Esophagus muscularis mucosa (tissue), 3 donors: ENCODE measurements at regions not wholly inside any gene's neighbourhood (a gene's known extent, or its start where the extent isn't known, plus 50 kb on each side); places are given as distances from the start of the nearest gene placed in this dataset.

Experiments used
- POLR2A ChIP-seq: fragments of 450-650 bp; IDR thresholded peaks from one replicate; pipeline ENCODE4 v1.6.1; 2017; ENCODE audit warnings: antibody characterized with exemption, moderate library complexity, mild to moderate bottlenecking, low read depth
- POLR2AphosphoS5 ChIP-seq, 2 donors: sonication (generic); formaldehyde crosslinking; IDR thresholded peaks; one replicate each; pipeline ENCODE4 v1.6.1; 2017; ENCODE audit warnings: antibody characterized with exemption in 2 of 2
- TF ChIP-seq, protein P1 (sequence below), 3 experiments: fragments of 200-600 bp in 2 of 3; fragments of 450-650 bp in 1 of 3; sonication (generic) in 2 of 3; IDR thresholded peaks; one replicate each; pipeline ENCODE4 v1.5.1; 2017 to 2019; ENCODE audit warnings: antibody characterized with exemption in 3 of 3, mild to moderate bottlenecking in 2 of 3, moderate library complexity in 1 of 3

DNA sequence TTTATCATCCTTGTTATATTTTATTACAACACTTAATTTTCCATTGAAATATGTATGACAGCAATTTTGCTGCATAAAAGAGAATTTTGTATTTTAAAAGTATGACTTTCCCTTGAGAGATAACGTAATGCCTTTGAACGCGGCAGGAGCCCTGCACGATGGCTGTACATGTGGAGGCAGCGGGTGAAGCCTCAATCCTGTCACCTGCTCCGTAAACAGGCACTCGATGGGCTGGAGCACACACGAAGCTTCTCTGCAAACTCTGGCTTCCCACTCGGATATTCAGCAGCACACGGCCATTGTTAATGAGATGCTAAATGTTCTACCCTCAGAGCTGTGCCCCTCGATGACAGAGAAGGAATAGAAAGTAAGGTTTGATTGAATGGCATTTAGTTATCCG, 184.4 kb downstream of the RTP5 start:
- TF ChIP-seq, protein P1, sequence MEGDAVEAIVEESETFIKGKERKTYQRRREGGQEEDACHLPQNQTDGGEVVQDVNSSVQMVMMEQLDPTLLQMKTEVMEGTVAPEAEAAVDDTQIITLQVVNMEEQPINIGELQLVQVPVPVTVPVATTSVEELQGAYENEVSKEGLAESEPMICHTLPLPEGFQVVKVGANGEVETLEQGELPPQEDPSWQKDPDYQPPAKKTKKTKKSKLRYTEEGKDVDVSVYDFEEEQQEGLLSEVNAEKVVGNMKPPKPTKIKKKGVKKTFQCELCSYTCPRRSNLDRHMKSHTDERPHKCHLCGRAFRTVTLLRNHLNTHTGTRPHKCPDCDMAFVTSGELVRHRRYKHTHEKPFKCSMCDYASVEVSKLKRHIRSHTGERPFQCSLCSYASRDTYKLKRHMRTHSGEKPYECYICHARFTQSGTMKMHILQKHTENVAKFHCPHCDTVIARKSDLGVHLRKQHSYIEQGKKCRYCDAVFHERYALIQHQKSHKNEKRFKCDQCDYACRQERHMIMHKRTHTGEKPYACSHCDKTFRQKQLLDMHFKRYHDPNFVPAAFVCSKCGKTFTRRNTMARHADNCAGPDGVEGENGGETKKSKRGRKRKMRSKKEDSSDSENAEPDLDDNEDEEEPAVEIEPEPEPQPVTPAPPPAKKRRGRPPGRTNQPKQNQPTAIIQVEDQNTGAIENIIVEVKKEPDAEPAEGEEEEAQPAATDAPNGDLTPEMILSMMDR (IDR thresholded peaks at IDR 0.05): no peak
- TF ChIP-seq POLR2A (no peak), POLR2AphosphoS5 (IDR thresholded peaks at IDR 0.05) (no peak)
